ENCODE measurements at regions not wholly inside any gene's neighbourhood (a gene's known extent, or its start where the extent isn't known, plus 50 kb on each side); places are given as distances from the start of the nearest gene placed in this dataset.

DNA sequence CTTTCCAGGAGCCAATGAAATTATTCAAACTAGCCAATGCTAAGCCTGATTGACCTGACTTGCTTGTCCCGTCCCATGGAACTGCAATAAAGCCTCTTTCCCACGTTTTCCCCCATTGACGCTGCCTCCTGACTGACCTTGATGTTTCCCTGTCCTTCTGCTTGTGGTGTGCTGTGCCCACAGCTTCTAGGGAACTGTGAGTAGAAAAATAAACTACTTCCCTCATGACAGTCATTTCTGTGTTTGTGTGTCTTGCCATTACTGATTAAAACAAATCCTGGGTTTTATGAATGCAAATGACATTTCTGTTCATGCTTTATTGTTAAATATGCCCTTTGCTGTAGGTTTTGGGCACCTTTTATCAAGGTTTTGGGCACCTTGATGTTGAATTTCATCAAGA, 91.3 kb upstream of the ABI1 start:
- H3K36me3 Mint-ChIP-seq = no peaks in the 10 kb centered on the region

DNA sequence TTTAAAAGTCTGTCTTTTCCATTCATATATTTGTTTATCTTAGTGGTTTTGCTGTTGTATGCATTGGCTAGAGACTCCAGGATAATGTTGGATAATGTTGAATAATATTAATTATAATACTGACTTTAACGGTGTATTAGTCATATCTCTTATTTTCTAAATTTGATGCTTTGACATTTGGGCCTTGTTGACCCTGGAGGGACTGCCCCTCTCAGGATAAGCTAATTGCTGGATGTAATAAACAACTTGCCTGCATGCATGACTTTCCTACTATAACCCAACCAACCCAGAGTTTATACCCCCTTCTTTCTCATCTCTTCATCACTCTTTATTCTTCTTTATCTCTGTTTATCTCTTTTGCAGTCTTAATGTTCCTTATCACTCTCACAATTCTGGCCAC, 90.9 kb upstream of the ABI1 start:
- no peaks in the 10 kb centered on the region for H3K4me1 Mint-ChIP-seq
- H3K9me3 Mint-ChIP-seq = peaks cover 10% of the 10 kb centered on the region
- H3K36me3 Mint-ChIP-seq = no peaks in the 10 kb centered on the region
- H3K4me3 Mint-ChIP-seq = no peak overlapping the region
- TF ChIP-seq, protein P1, sequence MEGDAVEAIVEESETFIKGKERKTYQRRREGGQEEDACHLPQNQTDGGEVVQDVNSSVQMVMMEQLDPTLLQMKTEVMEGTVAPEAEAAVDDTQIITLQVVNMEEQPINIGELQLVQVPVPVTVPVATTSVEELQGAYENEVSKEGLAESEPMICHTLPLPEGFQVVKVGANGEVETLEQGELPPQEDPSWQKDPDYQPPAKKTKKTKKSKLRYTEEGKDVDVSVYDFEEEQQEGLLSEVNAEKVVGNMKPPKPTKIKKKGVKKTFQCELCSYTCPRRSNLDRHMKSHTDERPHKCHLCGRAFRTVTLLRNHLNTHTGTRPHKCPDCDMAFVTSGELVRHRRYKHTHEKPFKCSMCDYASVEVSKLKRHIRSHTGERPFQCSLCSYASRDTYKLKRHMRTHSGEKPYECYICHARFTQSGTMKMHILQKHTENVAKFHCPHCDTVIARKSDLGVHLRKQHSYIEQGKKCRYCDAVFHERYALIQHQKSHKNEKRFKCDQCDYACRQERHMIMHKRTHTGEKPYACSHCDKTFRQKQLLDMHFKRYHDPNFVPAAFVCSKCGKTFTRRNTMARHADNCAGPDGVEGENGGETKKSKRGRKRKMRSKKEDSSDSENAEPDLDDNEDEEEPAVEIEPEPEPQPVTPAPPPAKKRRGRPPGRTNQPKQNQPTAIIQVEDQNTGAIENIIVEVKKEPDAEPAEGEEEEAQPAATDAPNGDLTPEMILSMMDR (IDR thresholded peaks at IDR 0.05; ENCODE audit: unreplicated experiment) = no peak
- H3K27ac Mint-ChIP-seq = no peak overlapping the region
- DNase-seq (ENCODE audit: low spot score in 2 of 2, unreplicated experiment in 2 of 2) = no peak
- H3K27me3 Mint-ChIP-seq (ENCODE audit: low read depth) = peaks cover 5% of the 10 kb centered on the region

More for the DNA sequence above, 91.3 kb upstream of the ABI1 start:
- H3K9me3 Mint-ChIP-seq = peaks cover 10% of the 10 kb centered on the region
- no peaks in the 10 kb centered on the region for H3K4me1 Mint-ChIP-seq
- no peak overlapping the region for H3K4me3 Mint-ChIP-seq
- H3K27me3 Mint-ChIP-seq (ENCODE audit: low read depth) = peaks cover 5% of the 10 kb centered on the region
- TF ChIP-seq, protein P1 (IDR thresholded peaks at IDR 0.05; ENCODE audit: unreplicated experiment) = no peak
- H3K27ac Mint-ChIP-seq = no peak overlapping the region
- DNase-seq (ENCODE audit: low spot score in 2 of 2, unreplicated experiment in 2 of 2) = no peak

DNA sequence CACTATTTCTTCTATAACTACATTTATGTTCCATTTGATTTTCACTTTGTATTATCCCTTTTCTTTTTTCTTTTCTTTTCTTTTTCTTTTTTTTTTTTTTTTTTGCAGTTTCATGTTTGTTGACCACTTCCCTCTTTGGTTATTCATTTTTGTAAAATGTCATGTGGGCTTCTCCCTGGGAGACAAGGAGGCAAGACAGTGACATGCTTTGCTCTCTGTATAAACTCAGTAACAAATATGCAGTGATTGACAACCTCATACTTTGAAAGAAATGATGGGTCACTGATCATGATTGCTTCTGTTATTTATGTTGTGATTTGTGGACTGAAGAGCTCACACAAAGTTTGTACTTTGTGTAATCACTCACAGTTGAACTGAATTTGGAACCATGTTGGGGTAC, 90.2 kb upstream of the ABI1 start:
- Mint-ChIP-seq H3K36me3 (no peaks in the 10 kb centered on the region), H3K4me3 (no peak overlapping the region), H3K9me3 (peaks cover 10% of the 10 kb centered on the region), H3K27ac (no peak overlapping the region), H3K4me1 (no peaks in the 10 kb centered on the region), H3K27me3 (ENCODE audit: low read depth) (peaks cover 5% of the 10 kb centered on the region)
- TF ChIP-seq, protein P1 (IDR thresholded peaks at IDR 0.05; ENCODE audit: unreplicated experiment) = no peak
- DNase-seq (ENCODE audit: low spot score in 2 of 2, unreplicated experiment in 2 of 2) = no peak

GRCh38 chr10:26946102-26946811, 85.5 kb upstream of the ABI1 start:
- H3K27me3 Mint-ChIP-seq (ENCODE audit: low read depth) = peaks cover 5% of the 10 kb centered on the region
- TF ChIP-seq, protein P1 (IDR thresholded peaks at IDR 0.05; ENCODE audit: unreplicated experiment) = no peak
- no peak for DNase-seq (ENCODE audit: low spot score in 2 of 2, unreplicated experiment in 2 of 2)

GRCh38 chr10:26944261-26944882, 83.6 kb upstream of the ABI1 start:
- H3K27me3 Mint-ChIP-seq (ENCODE audit: low read depth) = peaks cover 8% of the 10 kb centered on the region
- no peak overlapping the region for H3K4me3 Mint-ChIP-seq
- TF ChIP-seq, protein P1 (IDR thresholded peaks at IDR 0.05; ENCODE audit: unreplicated experiment) = no peak
- DNase-seq (ENCODE audit: low spot score in 2 of 2, unreplicated experiment in 2 of 2) = no peak
- H3K36me3 Mint-ChIP-seq = no peaks in the 10 kb centered on the region
- H3K9me3 Mint-ChIP-seq = no peaks in the 10 kb centered on the region
- H3K27ac Mint-ChIP-seq = no peak overlapping the region
- H3K4me1 Mint-ChIP-seq = peaks cover 1% of the 10 kb centered on the region

More at GRCh38 chr10:26946102-26946811, 85.5 kb upstream of the ABI1 start:
- H3K4me3 Mint-ChIP-seq = no peak overlapping the region
- no peak overlapping the region for H3K27ac Mint-ChIP-seq
- peaks cover 1% of the 10 kb centered on the region for H3K4me1 Mint-ChIP-seq
- peaks cover 10% of the 10 kb centered on the region for H3K9me3 Mint-ChIP-seq
- no peaks in the 10 kb centered on the region for H3K36me3 Mint-ChIP-seq

Measured in mesothelial cell of epicardium (in vitro differentiated cells).